H1 (cell line): ENCODE measurements at regions not wholly inside any gene's neighbourhood (a gene's known extent, or its start where the extent isn't known, plus 50 kb on each side); places are given as distances from the start of the nearest gene placed in this dataset.

ENCODE experiments used
- ASH2L ChIP-seq: fragments of 200-600, 300-600 bp; sonication (generic); IDR thresholded peaks from one replicate; pipeline ENCODE4 v1.7.1; 2017; ENCODE audit warnings: low read length
- CEBPB ChIP-seq: IDR thresholded peaks from 2 replicates; pipeline ENCODE4 v1.6.1; 2012; ENCODE audit warnings: low read depth, low read length
- ZNF274 ChIP-seq: IDR thresholded peaks from 2 replicates; pipeline ENCODE4 v1.7.0; 2012; ENCODE audit warnings: low read length, borderline replicate concordance; ENCODE audit errors: extremely low read depth
- TF ChIP-seq, protein P1 (sequence below), 3 experiments: IDR thresholded peaks; 1 replicate in 2 of 3; 2 replicates in 1 of 3; pipeline versions ENCODE4 v1.5.1 to v1.6.1; 2011; ENCODE audit warnings: low read length in 3 of 3, mild to moderate bottlenecking in 3 of 3, inconsistent platforms in 2 of 3, low read depth in 1 of 3, moderate library complexity in 1 of 3; ENCODE audit not compliant: insufficient read depth in 1 of 3; ENCODE audit errors: control extremely low read depth in 1 of 3

DNA sequence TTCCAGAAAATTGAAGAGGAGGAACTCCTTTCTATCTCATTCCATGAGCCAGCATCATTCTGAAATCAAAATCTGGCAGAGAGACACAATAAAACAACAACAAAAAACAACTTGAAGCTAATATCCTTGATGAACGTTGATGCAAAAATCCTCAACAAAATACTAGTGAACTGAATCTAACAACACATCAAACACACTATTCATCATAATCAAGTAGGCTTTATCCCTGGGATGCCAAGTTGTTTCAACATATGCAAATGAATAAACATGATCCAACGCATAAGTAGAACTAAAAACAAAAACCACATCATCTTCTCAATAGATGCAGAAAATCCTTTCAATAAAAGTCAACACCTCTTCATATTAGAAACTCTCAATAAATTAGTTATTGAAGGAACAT, 335.3 kb upstream of the BRINP3 start (continued):
- TF ChIP-seq, protein P1, sequence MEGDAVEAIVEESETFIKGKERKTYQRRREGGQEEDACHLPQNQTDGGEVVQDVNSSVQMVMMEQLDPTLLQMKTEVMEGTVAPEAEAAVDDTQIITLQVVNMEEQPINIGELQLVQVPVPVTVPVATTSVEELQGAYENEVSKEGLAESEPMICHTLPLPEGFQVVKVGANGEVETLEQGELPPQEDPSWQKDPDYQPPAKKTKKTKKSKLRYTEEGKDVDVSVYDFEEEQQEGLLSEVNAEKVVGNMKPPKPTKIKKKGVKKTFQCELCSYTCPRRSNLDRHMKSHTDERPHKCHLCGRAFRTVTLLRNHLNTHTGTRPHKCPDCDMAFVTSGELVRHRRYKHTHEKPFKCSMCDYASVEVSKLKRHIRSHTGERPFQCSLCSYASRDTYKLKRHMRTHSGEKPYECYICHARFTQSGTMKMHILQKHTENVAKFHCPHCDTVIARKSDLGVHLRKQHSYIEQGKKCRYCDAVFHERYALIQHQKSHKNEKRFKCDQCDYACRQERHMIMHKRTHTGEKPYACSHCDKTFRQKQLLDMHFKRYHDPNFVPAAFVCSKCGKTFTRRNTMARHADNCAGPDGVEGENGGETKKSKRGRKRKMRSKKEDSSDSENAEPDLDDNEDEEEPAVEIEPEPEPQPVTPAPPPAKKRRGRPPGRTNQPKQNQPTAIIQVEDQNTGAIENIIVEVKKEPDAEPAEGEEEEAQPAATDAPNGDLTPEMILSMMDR (IDR thresholded peaks at IDR 0.05; ENCODE audit: control extremely low read depth in 1 of 3, insufficient read depth in 1 of 3, low read depth in 1 of 3, low read length in 3 of 3) = no peak
- TF ChIP-seq CEBPB (no peak), ZNF274 (no peak), ASH2L (no peak)
